GM21423 (cell line): ENCODE measurements at regions not wholly inside any gene's neighbourhood (a gene's known extent, or its start where the extent isn't known, plus 50 kb on each side); places are given as distances from the start of the nearest gene placed in this dataset.
"Not testable (repeated sequence)": the region's sequence is repeated elsewhere in the genome, so short reads cannot be mapped to it uniquely, and the experiment has no call there.

Source experiments
- ATAC-seq: cut with Tn5 transposase; IDR thresholded peaks from one replicate; pipeline ENCODE4 v1.9.1; 2021; ENCODE audit warnings: mild to moderate bottlenecking, moderate library complexity; ENCODE audit not compliant: unreplicated experiment

GRCh38 chr3:13228169-13228568 lies 154.9 kb upstream of the IQSEC1 start:
- ATAC-seq, result not testable (repeated sequence)

- ATAC-seq, result no peak
Measured at GRCh38 chr3:13227315-13228165, 154.3 kb upstream of the IQSEC1 start.

GRCh38 chr3:13224967-13225366 lies 151.7 kb upstream of the IQSEC1 start:
- ATAC-seq, result no peak

- no peak for ATAC-seq
Measured at GRCh38 chr3:13223574-13224237, 150.5 kb upstream of the IQSEC1 start.

GRCh38 chr3:13222891-13223573 lies 149.8 kb upstream of the IQSEC1 start:
- no peak for ATAC-seq

GRCh38 chr3:13222131-13222530 lies 148.9 kb upstream of the IQSEC1 start:
- no peak for ATAC-seq

- ATAC-seq, result no peak
Measured at GRCh38 chr3:13221491-13222061, 148.3 kb upstream of the IQSEC1 start.

GRCh38 chr3:13220991-13221390 lies 147.8 kb upstream of the IQSEC1 start:
- no peak for ATAC-seq

- no peak for ATAC-seq
Measured at GRCh38 chr3:13219902-13220296, 146.7 kb upstream of the IQSEC1 start.

GRCh38 chr3:13219077-13219901 lies 146.1 kb upstream of the IQSEC1 start:
- no peak for ATAC-seq

- no peak for ATAC-seq
Measured at GRCh38 chr3:13218541-13218908, 145.3 kb upstream of the IQSEC1 start.

- ATAC-seq, result no peak
Measured at GRCh38 chr3:13217736-13218540, 144.7 kb upstream of the IQSEC1 start.

GRCh38 chr3:13217253-13217652 lies 144.0 kb upstream of the IQSEC1 start:
- ATAC-seq, result no peak

GRCh38 chr3:13215940-13216546 lies 142.8 kb upstream of the IQSEC1 start:
- no peak for ATAC-seq

GRCh38 chr3:13214847-13215472 lies 141.7 kb upstream of the IQSEC1 start:
- ATAC-seq, result no peak

GRCh38 chr3:13213911-13214846 lies 140.9 kb upstream of the IQSEC1 start:
- no peak for ATAC-seq

- ATAC-seq, result no peak
Measured at GRCh38 chr3:13213490-13213889, 140.3 kb upstream of the IQSEC1 start.
